Lower leg skin (tissue), 3 donors: ENCODE measurements at regions not wholly inside any gene's neighbourhood (a gene's known extent, or its start where the extent isn't known, plus 50 kb on each side); places are given as distances from the start of the nearest gene placed in this dataset.

ENCODE experiments used
- POLR2A ChIP-seq, 2 donors: fragments of 450-650 bp; IDR thresholded peaks; one replicate each; pipeline ENCODE4 v1.6.1; 2016 to 2017; ENCODE audit warnings: antibody characterized with exemption in 2 of 2, mild to moderate bottlenecking in 1 of 2, moderate library complexity in 1 of 2
- TF ChIP-seq, protein P1 (sequence below), 3 donors: fragments of 450-650 bp; IDR thresholded peaks; one replicate each; pipeline ENCODE4 v1.5.1; 2016; ENCODE audit warnings: antibody characterized with exemption in 3 of 3, mild to moderate bottlenecking in 3 of 3, moderate library complexity in 2 of 3

DNA sequence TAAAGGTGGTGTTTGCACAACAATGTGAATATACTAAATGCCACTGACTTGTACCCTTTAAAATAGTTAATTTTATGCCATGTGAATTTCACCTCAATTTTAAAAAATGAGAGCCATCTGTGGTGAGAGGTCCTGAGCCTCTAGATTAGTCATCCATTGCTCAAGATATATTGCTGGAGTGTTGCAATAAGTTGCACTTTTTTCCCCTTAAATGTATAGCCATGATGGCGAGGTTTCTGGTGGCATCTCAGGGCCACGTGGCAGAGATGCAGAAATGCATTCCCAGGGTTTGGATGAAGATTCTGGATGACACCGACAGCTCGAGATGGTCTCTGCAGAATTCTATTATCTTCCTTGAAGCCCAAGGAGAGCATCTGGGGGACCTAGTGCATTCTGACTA, 153.7 kb downstream of the AACS start:
- TF ChIP-seq, protein P1, sequence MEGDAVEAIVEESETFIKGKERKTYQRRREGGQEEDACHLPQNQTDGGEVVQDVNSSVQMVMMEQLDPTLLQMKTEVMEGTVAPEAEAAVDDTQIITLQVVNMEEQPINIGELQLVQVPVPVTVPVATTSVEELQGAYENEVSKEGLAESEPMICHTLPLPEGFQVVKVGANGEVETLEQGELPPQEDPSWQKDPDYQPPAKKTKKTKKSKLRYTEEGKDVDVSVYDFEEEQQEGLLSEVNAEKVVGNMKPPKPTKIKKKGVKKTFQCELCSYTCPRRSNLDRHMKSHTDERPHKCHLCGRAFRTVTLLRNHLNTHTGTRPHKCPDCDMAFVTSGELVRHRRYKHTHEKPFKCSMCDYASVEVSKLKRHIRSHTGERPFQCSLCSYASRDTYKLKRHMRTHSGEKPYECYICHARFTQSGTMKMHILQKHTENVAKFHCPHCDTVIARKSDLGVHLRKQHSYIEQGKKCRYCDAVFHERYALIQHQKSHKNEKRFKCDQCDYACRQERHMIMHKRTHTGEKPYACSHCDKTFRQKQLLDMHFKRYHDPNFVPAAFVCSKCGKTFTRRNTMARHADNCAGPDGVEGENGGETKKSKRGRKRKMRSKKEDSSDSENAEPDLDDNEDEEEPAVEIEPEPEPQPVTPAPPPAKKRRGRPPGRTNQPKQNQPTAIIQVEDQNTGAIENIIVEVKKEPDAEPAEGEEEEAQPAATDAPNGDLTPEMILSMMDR (IDR thresholded peaks at IDR 0.05) = no peak
- TF ChIP-seq POLR2A (IDR thresholded peaks at IDR 0.05) = no peak
